Mesendoderm (in vitro differentiated cells): ENCODE measurements at regions not wholly inside any gene's neighbourhood (a gene's known extent, or its start where the extent isn't known, plus 50 kb on each side); places are given as distances from the start of the nearest gene placed in this dataset.

Experiments used
- DNase-seq: peaks from one replicate; pipeline ENCODE4 v3.0.0; 2013
- H2AK5ac ChIP-seq: 2 replicates; pipeline ENCODE4 v1.6.1; 2013; ENCODE audit warnings: low read length, inconsistent platforms
- H2BK120ac ChIP-seq: 2 replicates; pipeline ENCODE4 v1.6.1; 2013; ENCODE audit warnings: low read depth, mild to moderate bottlenecking, low read length, moderate library complexity, mixed read lengths
- H2BK15ac ChIP-seq: replicated peaks from 2 replicates; pipeline ENCODE4 v1.6.1; 2013; ENCODE audit warnings: low read depth, mild to moderate bottlenecking, moderate library complexity
- H2BK5ac ChIP-seq: 2 replicates; pipeline ENCODE4 v1.6.1; 2013; ENCODE audit warnings: low read length, inconsistent platforms
- H3K18ac ChIP-seq: 2 replicates; pipeline ENCODE4 v1.6.1; 2013; ENCODE audit warnings: mild to moderate bottlenecking, low read length, mixed read lengths
- H3K23ac ChIP-seq: one replicate; pipeline ENCODE4 v1.6.1; 2013; ENCODE audit warnings: low read length
- H3K27ac ChIP-seq: 2 replicates; pipeline ENCODE4 v1.5.1; 2013; ENCODE audit warnings: low read depth, mild to moderate bottlenecking, inconsistent platforms, low read length, moderate library complexity
- H3K27me3 ChIP-seq: 2 replicates; pipeline ENCODE4 v1.6.1; 2013; ENCODE audit warnings: low read length, control low read depth, mild to moderate bottlenecking, inconsistent platforms; ENCODE audit not compliant: insufficient read depth, poor library complexity
- H3K36me3 ChIP-seq: 2 replicates; pipeline ENCODE4 v1.6.1; 2013; ENCODE audit warnings: low read length, inconsistent platforms; ENCODE audit not compliant: control insufficient read depth, insufficient read depth
- H3K4ac ChIP-seq: one replicate; pipeline ENCODE4 v1.6.1; 2013; ENCODE audit warnings: low read depth, mild to moderate bottlenecking, low read length, moderate library complexity
- H3K4me1 ChIP-seq: 2 replicates; pipeline ENCODE4 v1.6.1; 2013; ENCODE audit warnings: low read depth, low read length, inconsistent platforms; ENCODE audit not compliant: control insufficient read depth
- H3K4me2 ChIP-seq: 2 replicates; pipeline ENCODE4 v1.6.1; 2013; ENCODE audit warnings: low read length
- H3K4me3 ChIP-seq: 2 replicates; pipeline ENCODE4 v1.5.1; 2013; ENCODE audit warnings: mild to moderate bottlenecking, low read length
- H3K56ac ChIP-seq: one replicate; pipeline ENCODE4 v1.6.1; 2013; ENCODE audit warnings: low read length
- H3K79me1 ChIP-seq: 2 replicates; pipeline ENCODE4 v1.6.1; 2013; ENCODE audit warnings: low read length, inconsistent platforms
- H3K79me2 ChIP-seq: 2 replicates; pipeline ENCODE4 v1.6.1; 2013; ENCODE audit warnings: mild to moderate bottlenecking, low read length; ENCODE audit not compliant: control insufficient read depth, insufficient read depth
- H3K9ac ChIP-seq: 2 replicates; pipeline ENCODE4 v1.6.1; 2013; ENCODE audit warnings: low read length, inconsistent platforms
- H4K5ac ChIP-seq: one replicate; pipeline ENCODE4 v1.6.1; 2013; ENCODE audit warnings: low read length
- H4K8ac ChIP-seq: one replicate; pipeline ENCODE4 v1.6.1; 2013; ENCODE audit warnings: low read depth, mild to moderate bottlenecking, control low read depth, low read length, moderate library complexity
- WGBS: extraction: QIAGEN DNeasy Blood & Tissue Kit; methylation state at CpG from one replicate; pipeline ENCODE4 v1.1.7; 2013; ENCODE audit warnings: low lambda C conversion rate, missing lambda C conversion rate; ENCODE audit not compliant: insufficient coverage; ENCODE audit errors: extremely low coverage; 5-methylcytosine and 5-hydroxymethylcytosine counted together

GRCh38 chr7:25032774-25033743, 53.1 kb upstream of the OSBPL3 start:
- no peak overlapping the region for H3K23ac ChIP-seq
- H3K4ac ChIP-seq = no peak overlapping the region
- H4K8ac ChIP-seq = no peak overlapping the region
- no peak overlapping the region for H2AK5ac ChIP-seq
- H3K9ac ChIP-seq = no peak overlapping the region
- no peak overlapping the region for H3K18ac ChIP-seq
- no peak overlapping the region for H3K56ac ChIP-seq
- H2BK120ac ChIP-seq = no peak overlapping the region
- no peak overlapping the region for H3K27ac ChIP-seq
- H2BK15ac ChIP-seq = no peak overlapping the region
- no peak overlapping the region for H3K4me2 ChIP-seq
- no peaks in the 10 kb centered on the region for H3K27me3 ChIP-seq
- H3K79me1 ChIP-seq = no peaks in the 10 kb centered on the region
- DNase-seq = peak; percentile 31
- H3K4me1 ChIP-seq = no peaks in the 10 kb centered on the region
- H3K36me3 ChIP-seq = no peaks in the 10 kb centered on the region
- WGBS = no CpG with 5 or more reads among the region's 11 CpGs
- H3K79me2 ChIP-seq = no peaks in the 10 kb centered on the region
- no peak overlapping the region for H3K4me3 ChIP-seq
- no peak overlapping the region for H2BK5ac ChIP-seq
- no peak overlapping the region for H4K5ac ChIP-seq

GRCh38 chr7:25031432-25031831, 51.5 kb upstream of the OSBPL3 start:
- no peak overlapping the region for H3K23ac ChIP-seq
- no peaks in the 10 kb centered on the region for H3K4me1 ChIP-seq
- no CpG with 5 or more reads among the region's 1 CpG for whole genome bisulfite sequencing
- H3K27ac ChIP-seq = no peak overlapping the region
- no peak overlapping the region for H4K5ac ChIP-seq
- no peak overlapping the region for H2BK120ac ChIP-seq
- no peak overlapping the region for H4K8ac ChIP-seq
- no peak for DNase-seq
- H3K79me1 ChIP-seq = no peaks in the 10 kb centered on the region
- no peak overlapping the region for H3K4ac ChIP-seq
- H3K36me3 ChIP-seq = no peaks in the 10 kb centered on the region
- no peak overlapping the region for H2BK15ac ChIP-seq
- no peak overlapping the region for H2AK5ac ChIP-seq
- no peaks in the 10 kb centered on the region for H3K27me3 ChIP-seq
- no peak overlapping the region for H3K9ac ChIP-seq
- H3K4me3 ChIP-seq = no peak overlapping the region
- H3K79me2 ChIP-seq = no peaks in the 10 kb centered on the region
- no peak overlapping the region for H3K56ac ChIP-seq
- no peak overlapping the region for H2BK5ac ChIP-seq
- no peak overlapping the region for H3K4me2 ChIP-seq
- H3K18ac ChIP-seq = no peak overlapping the region

- Histone ChIP-seq H2BK15ac (no peak overlapping the region), H3K4ac (no peak overlapping the region), H2BK5ac (no peak overlapping the region), H2BK120ac (no peak overlapping the region), H3K18ac (no peak overlapping the region), H3K4me2 (no peak overlapping the region), H2AK5ac (no peak overlapping the region), H3K23ac (no peak overlapping the region), H3K27me3 (no peaks in the 10 kb centered on the region), H3K56ac (no peak overlapping the region), H3K4me1 (no peaks in the 10 kb centered on the region), H4K5ac (no peak overlapping the region), H3K36me3 (no peaks in the 10 kb centered on the region), H3K27ac (no peak overlapping the region), H4K8ac (no peak overlapping the region), H3K79me2 (no peaks in the 10 kb centered on the region), H3K9ac (no peak overlapping the region), H3K4me3 (no peak overlapping the region), H3K79me1 (no peaks in the 10 kb centered on the region)
- DNase-seq = no peak
- WGBS = no CpG with 5 or more reads among the region's 6 CpGs
Measured at GRCh38 chr7:25031007-25031406, 51.0 kb upstream of the OSBPL3 start.
